SU-DHL-6 (cell line): ENCODE measurements at regions not wholly inside any gene's neighbourhood (a gene's known extent, or its start where the extent isn't known, plus 50 kb on each side); places are given as distances from the start of the nearest gene placed in this dataset.

Experiments
- H2AFZ ChIP-seq: fragments of 200-600 bp; sonication (generic); 2 replicates; pipeline ENCODE4 v1.6.1; 2014; ENCODE audit warnings: low read depth, mild to moderate bottlenecking, moderate library complexity, mixed read lengths, antibody characterized with exemption, low read length; ENCODE audit not compliant: severe bottlenecking
- H3F3A ChIP-seq: fragments of 200-600 bp; shearing (Covaris generic); 2 replicates; pipeline ENCODE4 v1.6.0; 2016; ENCODE audit warnings: antibody characterized with exemption, mild to moderate bottlenecking; ENCODE audit not compliant: insufficient read depth
- H3K27ac ChIP-seq: fragments of 200-600 bp; sonication (generic); 2 replicates; pipeline ENCODE4 v1.5.1; 2016; ENCODE audit warnings: low read depth, mild to moderate bottlenecking, low read length, moderate library complexity, mixed read lengths
- H3K27me3 ChIP-seq: fragments of 200-600 bp; sonication (generic), shearing (Covaris generic); 2 replicates; pipeline ENCODE4 v1.6.0; 2014; ENCODE audit warnings: mild to moderate bottlenecking, low read length
- H3K36me3 ChIP-seq: fragments of 200-600 bp; sonication (generic); 2 replicates; pipeline ENCODE4 v1.6.1; 2014; ENCODE audit warnings: mild to moderate bottlenecking, low read length, mixed read lengths
- H3K4me2 ChIP-seq: fragments of 300-600, 200-600 bp; shearing (Covaris generic), sonication (generic); 2 replicates; pipeline ENCODE4 v1.6.0; 2014; ENCODE audit warnings: low read length, low read depth, mild to moderate bottlenecking; ENCODE audit not compliant: poor library complexity, severe bottlenecking
- H3K4me3 ChIP-seq: fragments of 200-600 bp; sonication (generic); 2 replicates; pipeline ENCODE4 v1.5.1; 2014; ENCODE audit warnings: antibody characterized with exemption, low read length, mild to moderate bottlenecking, mixed read lengths; ENCODE audit not compliant: insufficient read depth, poor library complexity, severe bottlenecking
- H3K79me2 ChIP-seq: fragments of 200-600 bp; sonication (generic); 2 replicates; pipeline ENCODE4 v1.6.1; 2014; ENCODE audit warnings: mild to moderate bottlenecking, low read length, moderate library complexity; ENCODE audit not compliant: insufficient read depth
- H3K9ac ChIP-seq: fragments of 200-600 bp; sonication (generic); 2 replicates; pipeline ENCODE4 v1.7.0; 2014; ENCODE audit warnings: mild to moderate bottlenecking, low read length
- H3K9me2 ChIP-seq: fragments of 200-600 bp; sonication (generic); replicated peaks from 2 replicates; pipeline ENCODE4 v1.6.1; 2014; ENCODE audit warnings: low read length; ENCODE audit not compliant: insufficient read depth
- H3K9me3 ChIP-seq: fragments of 200-600 bp; sonication (generic); 2 replicates; pipeline ENCODE4 v1.6.1; 2014; ENCODE audit warnings: low read length, mixed read lengths; ENCODE audit not compliant: insufficient read depth
- H4K20me1 ChIP-seq: fragments of 200-600 bp; sonication (generic); 2 replicates; pipeline ENCODE4 v1.6.1; 2014; ENCODE audit warnings: low read depth, mild to moderate bottlenecking, antibody characterized with exemption, low read length, moderate library complexity, mixed read lengths
- EZH2phosphoT487 ChIP-seq: fragments of 200-600 bp; sonication (generic), shearing (Covaris generic); conservative IDR thresholded peaks from 2 replicates; pipeline ENCODE4 v1.6.1; 2018; ENCODE audit warnings: mild to moderate bottlenecking, antibody characterized with exemption, low read length, moderate library complexity, mixed read lengths
- TF ChIP-seq, protein P1 (sequence below): fragments of 200-600 bp; sonication (generic); IDR thresholded peaks from one replicate; pipeline ENCODE4 v1.5.1; 2017; ENCODE audit warnings: antibody characterized with exemption, mild to moderate bottlenecking, low read length, moderate library complexity; ENCODE audit not compliant: insufficient read depth, poor library complexity, severe bottlenecking

DNA sequence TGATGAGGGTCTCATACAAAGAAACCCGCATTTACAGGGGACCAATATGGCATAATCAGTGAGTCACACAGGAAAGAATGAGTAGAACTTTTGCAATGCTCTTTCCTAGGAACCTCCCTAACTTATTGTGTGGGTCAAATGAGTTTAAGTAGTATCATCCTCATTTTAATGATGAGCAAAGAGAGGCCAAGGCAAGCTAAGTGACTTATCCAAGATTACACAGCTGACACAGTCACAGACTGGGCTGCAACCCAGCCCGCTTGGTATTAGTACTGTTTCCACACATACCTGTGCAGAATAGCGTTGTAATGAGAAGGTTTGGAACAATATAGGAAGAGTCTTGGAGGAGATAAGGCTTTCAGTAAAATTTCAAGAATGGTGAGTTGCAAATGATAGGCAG, 91.0 kb upstream of the PPP1R2C start:
- Histone ChIP-seq H3K27ac (peak overlapping the region; percentile 65), H3F3A (no peaks in the 10 kb centered on the region; the same call in 1 of the 2 replicates), H3K9me2 (no peaks in the 10 kb centered on the region), H3K9ac (no peak overlapping the region), H3K4me3 (no peak overlapping the region), H3K79me2 (no peaks in the 10 kb centered on the region), H4K20me1 (no peaks in the 10 kb centered on the region), H2AFZ (no peak overlapping the region), H3K4me2 (peak overlapping the region; percentile 47), H3K36me3 (no peaks in the 10 kb centered on the region), H3K27me3 (no peaks in the 10 kb centered on the region), H3K9me3 (no peaks in the 10 kb centered on the region)
- TF ChIP-seq, protein P1, sequence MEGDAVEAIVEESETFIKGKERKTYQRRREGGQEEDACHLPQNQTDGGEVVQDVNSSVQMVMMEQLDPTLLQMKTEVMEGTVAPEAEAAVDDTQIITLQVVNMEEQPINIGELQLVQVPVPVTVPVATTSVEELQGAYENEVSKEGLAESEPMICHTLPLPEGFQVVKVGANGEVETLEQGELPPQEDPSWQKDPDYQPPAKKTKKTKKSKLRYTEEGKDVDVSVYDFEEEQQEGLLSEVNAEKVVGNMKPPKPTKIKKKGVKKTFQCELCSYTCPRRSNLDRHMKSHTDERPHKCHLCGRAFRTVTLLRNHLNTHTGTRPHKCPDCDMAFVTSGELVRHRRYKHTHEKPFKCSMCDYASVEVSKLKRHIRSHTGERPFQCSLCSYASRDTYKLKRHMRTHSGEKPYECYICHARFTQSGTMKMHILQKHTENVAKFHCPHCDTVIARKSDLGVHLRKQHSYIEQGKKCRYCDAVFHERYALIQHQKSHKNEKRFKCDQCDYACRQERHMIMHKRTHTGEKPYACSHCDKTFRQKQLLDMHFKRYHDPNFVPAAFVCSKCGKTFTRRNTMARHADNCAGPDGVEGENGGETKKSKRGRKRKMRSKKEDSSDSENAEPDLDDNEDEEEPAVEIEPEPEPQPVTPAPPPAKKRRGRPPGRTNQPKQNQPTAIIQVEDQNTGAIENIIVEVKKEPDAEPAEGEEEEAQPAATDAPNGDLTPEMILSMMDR: no peak
- no peak for TF ChIP-seq EZH2phosphoT487

DNA sequence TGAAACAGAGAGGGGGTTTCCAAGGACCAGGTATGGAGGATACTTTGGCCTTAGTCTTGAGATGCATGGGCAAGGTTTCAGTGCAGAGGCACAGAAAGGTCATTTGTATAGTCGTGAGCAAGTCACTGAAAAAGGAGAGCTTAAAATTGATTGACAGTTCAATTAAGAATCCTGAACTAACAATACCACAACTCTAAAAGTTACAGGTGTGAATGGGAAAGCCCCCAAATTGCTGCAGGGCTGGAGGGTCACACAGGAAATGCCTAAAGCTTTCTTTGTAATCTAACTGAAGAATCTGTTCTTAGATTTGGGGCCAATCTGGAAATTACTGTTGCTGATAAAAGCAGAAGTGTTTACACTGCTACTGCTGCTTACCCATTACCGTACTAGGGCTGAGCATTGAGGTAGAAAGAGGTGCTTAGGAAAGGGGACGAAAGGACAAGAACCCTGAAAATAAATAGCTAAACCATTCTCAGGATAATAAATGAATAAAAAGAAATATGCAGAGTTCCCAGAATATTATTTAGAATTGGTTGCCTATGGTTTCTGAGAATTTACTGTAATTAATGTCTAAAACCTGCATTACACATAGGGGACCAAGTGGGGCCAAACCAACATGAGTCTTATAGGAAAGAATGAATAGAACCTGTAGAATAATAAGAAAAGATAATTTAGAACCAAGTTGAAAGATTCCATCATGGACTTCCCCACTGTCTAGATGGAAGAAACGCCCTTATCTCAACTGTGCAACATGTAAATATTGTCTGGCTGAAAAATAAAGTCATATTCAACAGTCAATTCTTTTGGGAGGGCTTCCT, 91.9 kb upstream of the PPP1R2C start:
- H4K20me1 ChIP-seq: no peaks in the 10 kb centered on the region
- H3K36me3 ChIP-seq: no peaks in the 10 kb centered on the region
- peak overlapping the region; percentile 3 for H3K4me3 ChIP-seq
- H3K9me3 ChIP-seq: no peaks in the 10 kb centered on the region
- no peak for TF ChIP-seq EZH2phosphoT487
- TF ChIP-seq, protein P1: no peak
- no peaks in the 10 kb centered on the region for H3K9me2 ChIP-seq
- peak overlapping the region; percentile 65 for H3K27ac ChIP-seq
- no peaks in the 10 kb centered on the region; the same call in 1 of the 2 replicates for H3F3A ChIP-seq
- H2AFZ ChIP-seq: peak overlapping the region; percentile 11
- peak overlapping the region; percentile 47 for H3K4me2 ChIP-seq
- no peaks in the 10 kb centered on the region for H3K79me2 ChIP-seq
- peak overlapping the region; percentile 2; the same call in 1 of the 2 replicates for H3K9ac ChIP-seq
- H3K27me3 ChIP-seq: no peaks in the 10 kb centered on the region

DNA sequence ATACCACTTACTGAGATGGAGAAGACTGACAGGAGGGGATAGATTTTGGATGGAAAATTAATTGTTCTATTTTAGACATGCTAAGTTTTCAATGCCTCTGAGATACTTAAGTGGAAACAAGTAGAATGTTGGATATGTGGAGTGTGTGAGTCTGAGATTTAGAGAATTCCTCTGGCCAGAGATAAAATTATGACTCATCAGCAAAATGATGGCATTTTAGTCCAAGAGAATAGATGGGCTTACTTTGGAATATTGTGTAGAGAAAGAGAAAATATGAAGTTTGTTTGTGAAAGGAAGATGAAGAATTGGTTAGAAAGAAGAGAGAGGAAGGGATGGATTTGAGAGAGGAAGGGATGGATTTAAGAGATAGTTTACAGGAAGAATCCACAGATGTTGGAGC, 108.6 kb upstream of the PPP1R2C start:
- Histone ChIP-seq H2AFZ (no peak overlapping the region), H3F3A (no peaks in the 10 kb centered on the region), H3K4me3 (no peak overlapping the region), H3K79me2 (no peaks in the 10 kb centered on the region), H3K27ac (no peak overlapping the region), H3K36me3 (no peaks in the 10 kb centered on the region), H3K9ac (no peak overlapping the region), H3K9me3 (no peaks in the 10 kb centered on the region), H3K27me3 (no peaks in the 10 kb centered on the region), H3K4me2 (no peak overlapping the region), H4K20me1 (no peaks in the 10 kb centered on the region), H3K9me2 (no peaks in the 10 kb centered on the region)
- TF ChIP-seq, protein P1: no peak
- no peak for TF ChIP-seq EZH2phosphoT487
